Lower leg skin (tissue), 4 donors: ENCODE measurements at regions not wholly inside any gene's neighbourhood (a gene's known extent, or its start where the extent isn't known, plus 50 kb on each side); places are given as distances from the start of the nearest gene placed in this dataset.

Experiments
- DNase-seq, 2 donors: peaks; one replicate each; pipeline ENCODE4 v3.0.0-alpha.2; 2019; ENCODE audit warnings: low spot score in 2 of 2
- H3K4me3 ChIP-seq: fragments of 200-600 bp; sonication (generic); 2 replicates; pipeline ENCODE4 v1.5.1; 2017; ENCODE audit warnings: mild to moderate bottlenecking, low read depth; ENCODE audit not compliant: poor library complexity, severe bottlenecking
- CTCF ChIP-seq, 3 donors: fragments of 450-650 bp; IDR thresholded peaks; one replicate each; pipeline ENCODE4 v1.5.1; 2016; ENCODE audit warnings: antibody characterized with exemption in 3 of 3, mild to moderate bottlenecking in 3 of 3, moderate library complexity in 2 of 3
- POLR2A ChIP-seq, 2 donors: fragments of 450-650 bp; IDR thresholded peaks; one replicate each; pipeline ENCODE4 v1.6.1; 2016 to 2017; ENCODE audit warnings: antibody characterized with exemption in 2 of 2, mild to moderate bottlenecking in 1 of 2, moderate library complexity in 1 of 2
- WGBS, 2 donors: methylation state at CpG; one replicate each; pipeline ENCODE4 v1.1.5; 2018; 5-methylcytosine and 5-hydroxymethylcytosine counted together
- intact Hi-C: fragments of 100-400 bp; cut with DNase I; formaldehyde crosslinking; loops from one replicate; pipeline ENCODE4 v1.15.0; 2023; ENCODE audit warnings: low total_unique reads

DNA sequence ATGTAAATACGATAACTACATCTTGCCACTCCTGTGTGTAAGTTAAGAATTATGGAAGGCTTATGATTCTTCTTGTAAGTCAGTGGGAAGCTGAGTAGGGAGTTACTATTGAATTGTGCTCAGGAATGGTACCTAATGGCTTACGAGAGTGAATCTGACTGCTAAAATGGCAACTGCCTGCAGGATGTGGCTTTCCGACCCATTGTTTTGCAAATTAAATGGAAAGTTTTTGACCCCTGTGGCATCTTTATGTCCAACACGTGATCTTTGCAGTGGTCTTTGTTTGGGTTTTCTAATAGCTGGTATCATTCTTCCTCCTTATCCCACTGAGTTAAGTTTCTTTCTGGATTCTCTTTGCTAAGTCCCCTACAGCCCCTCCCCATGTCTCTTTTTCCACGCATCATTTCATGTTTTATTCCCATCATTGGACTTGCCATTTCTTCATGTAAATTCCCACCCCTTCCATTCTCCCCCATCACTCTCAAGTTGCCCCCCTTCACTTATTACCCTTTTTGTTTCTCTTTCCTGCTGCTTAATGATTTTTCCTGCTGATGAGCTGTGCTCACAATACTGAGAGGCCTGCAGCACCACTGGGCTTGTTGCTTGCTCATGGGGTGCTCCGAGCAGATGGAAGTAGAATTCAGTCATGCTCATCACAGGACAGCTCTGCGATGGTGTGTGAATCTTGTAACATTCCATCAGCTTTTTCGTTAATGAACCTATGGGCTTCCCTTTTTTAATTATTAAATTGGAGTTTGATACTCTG, 428.2 kb upstream of the IL12A start:
- H3K4me3 ChIP-seq = no peak overlapping the region
- WGBS, 2 donors = 67 to 69% methylated on average over 8 of the region's 8 CpGs

DNA sequence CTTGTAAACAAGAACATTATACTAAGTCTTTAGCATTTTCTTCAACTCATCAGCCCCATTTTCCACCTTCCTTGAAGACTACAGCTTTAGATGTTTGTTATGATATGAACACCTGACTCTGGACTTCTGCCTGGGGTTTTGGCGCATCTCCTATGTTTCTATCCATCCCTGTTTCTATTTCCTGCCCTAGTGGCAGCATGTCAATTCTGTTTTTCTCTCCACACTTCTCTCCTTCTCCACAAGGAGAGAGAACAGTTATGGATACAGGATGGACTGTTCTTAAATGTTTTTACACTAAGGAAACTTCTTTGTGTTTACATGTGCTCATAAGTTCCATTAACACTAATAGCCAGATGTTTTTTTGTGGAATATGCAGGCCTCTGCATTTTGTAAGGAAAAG, 423.3 kb upstream of the IL12A start:
- WGBS, 2 donors = 79 to 80% methylated on average over 1 of the region's 1 CpG
- no peak for DNase-seq
- intact Hi-C loops = no loop called here
- no peak overlapping the region for H3K4me3 ChIP-seq
- TF ChIP-seq POLR2A (IDR thresholded peaks at IDR 0.05) (no peak), CTCF (IDR thresholded peaks at IDR 0.05) (no peak)

More for the DNA sequence above, 428.2 kb upstream of the IL12A start:
- intact Hi-C loops = no loop called here
- TF ChIP-seq POLR2A (IDR thresholded peaks at IDR 0.05) (no peak), CTCF (IDR thresholded peaks at IDR 0.05) (no peak)
- DNase-seq = no peak

- intact Hi-C loops = no loop called here
- 54 to 58% methylated on average over 3 of the region's 3 CpGs for WGBS, 2 donors
- no peak overlapping the region for H3K4me3 ChIP-seq
- TF ChIP-seq CTCF (IDR thresholded peaks at IDR 0.05) = no peak
- no peak for TF ChIP-seq POLR2A (IDR thresholded peaks at IDR 0.05)
- DNase-seq = no peak
Measured at GRCh38 chr3:159583662-159584061, 405.0 kb upstream of the IL12A start.

DNA sequence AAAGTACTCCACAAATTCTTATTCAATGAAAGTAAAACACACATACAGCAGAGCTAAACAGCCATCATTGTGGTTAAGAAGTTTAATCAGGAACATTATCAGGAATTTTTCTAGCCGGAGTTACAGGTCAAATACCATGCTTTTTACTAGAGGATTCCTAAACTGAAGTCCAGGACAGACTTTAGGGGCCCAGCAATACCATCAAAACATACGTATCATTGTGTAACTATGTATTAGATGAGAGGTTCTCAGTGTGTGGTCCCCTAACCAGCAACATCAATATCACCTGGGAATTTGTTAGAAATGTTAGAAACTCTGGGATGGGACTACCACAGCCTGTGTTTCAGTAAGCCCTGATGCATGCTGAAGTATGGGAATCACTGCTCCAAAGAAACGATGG, 404.2 kb upstream of the IL12A start:
- DNase-seq = no peak
- intact Hi-C loops = no loop called here
- H3K4me3 ChIP-seq = no peak overlapping the region
- WGBS, 2 donors = 81 to 82% methylated on average over 3 of the region's 3 CpGs
- TF ChIP-seq POLR2A (IDR thresholded peaks at IDR 0.05) = no peak

DNA sequence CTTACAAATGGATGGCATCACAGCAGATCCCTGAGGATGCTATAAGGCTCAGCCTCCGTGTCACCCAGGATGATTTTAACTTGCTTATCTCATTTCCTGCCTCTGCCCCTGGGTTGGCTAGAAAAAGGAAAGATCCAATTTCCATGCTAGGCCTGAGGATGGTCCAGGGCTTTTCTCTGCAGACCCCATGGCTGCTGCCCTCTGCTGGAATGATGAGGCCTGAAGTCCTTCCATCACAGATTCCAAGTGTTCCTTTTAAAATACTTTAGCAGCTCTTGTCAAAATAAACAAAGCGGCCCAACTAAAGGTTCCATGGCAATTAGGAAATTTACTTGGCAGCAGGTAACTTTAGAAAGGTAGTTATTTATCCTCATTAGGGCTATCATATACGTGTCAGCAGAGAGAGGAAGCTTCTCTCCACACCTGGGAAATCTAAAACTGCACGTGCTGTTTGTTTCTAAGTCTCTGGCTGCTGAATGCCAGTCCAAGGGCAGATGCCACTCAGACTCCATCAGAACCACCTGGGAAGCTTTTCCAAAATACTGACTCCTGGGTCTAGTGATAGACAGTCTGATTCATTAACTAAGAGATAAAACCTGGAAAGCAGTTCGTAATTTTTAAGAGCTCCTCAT, 401.9 kb upstream of the IL12A start:
- 51 to 55% methylated on average over 5 of the region's 5 CpGs for WGBS, 2 donors
- H3K4me3 ChIP-seq = no peak overlapping the region
- TF ChIP-seq POLR2A (IDR thresholded peaks at IDR 0.05) (no peak), CTCF (IDR thresholded peaks at IDR 0.05) (no peak)
- intact Hi-C loops = no loop called here
- DNase-seq = no peak

DNA sequence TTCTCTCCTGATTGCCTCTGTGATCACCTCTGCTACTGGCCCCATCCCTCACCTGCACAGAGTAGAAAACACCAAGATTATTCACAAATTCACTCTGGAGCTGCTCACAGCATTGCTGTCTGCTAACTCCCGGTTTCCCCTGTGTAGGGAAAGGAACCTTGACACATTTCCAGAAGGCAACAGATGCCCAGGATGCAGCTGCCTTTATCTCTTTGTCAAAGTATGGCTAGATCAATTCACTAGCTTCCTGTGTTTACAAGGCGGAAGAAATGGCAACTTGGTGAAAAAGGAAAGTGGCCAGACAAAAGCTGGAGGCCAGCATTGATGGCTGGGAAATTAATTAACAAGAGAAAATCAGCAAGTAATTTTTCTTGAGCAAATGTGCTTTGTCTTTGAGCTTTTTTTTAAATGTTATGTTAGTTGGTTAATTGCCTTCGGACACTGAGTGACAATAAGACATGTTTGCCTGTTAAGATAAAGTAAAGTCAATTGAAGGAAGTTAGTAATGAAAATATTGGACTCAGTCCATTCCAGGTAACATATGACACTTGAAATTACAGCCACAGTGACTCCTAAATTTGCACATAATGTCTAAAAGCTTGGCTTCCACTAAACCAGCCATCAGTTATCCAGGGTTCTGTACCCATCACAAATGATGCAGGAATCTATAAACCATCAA, 394.6 kb upstream of the IL12A start:
- WGBS, 2 donors = 55 to 64% methylated on average over 3 of the region's 3 CpGs
- no peak for TF ChIP-seq CTCF (IDR thresholded peaks at IDR 0.05)
- no peak for TF ChIP-seq POLR2A (IDR thresholded peaks at IDR 0.05)
- no peak for DNase-seq
- intact Hi-C loops = no loop called here
- no peak overlapping the region for H3K4me3 ChIP-seq
